Heart left ventricle (tissue), 13 donors: ENCODE measurements at regions not wholly inside any gene's neighbourhood (a gene's known extent, or its start where the extent isn't known, plus 50 kb on each side); places are given as distances from the start of the nearest gene placed in this dataset.

Source experiments
- POLR2A ChIP-seq, 2 donors: fragments of 450-650 bp; IDR thresholded peaks; one replicate each; pipeline ENCODE4 v1.6.1; 2017; ENCODE audit warnings: antibody characterized with exemption in 2 of 2, mild to moderate bottlenecking in 2 of 2, moderate library complexity in 2 of 2
- TF ChIP-seq, protein P1 (sequence below), 12 donors: fragments of 200-600 bp; sonication (generic) in 4 of 12; IDR thresholded peaks; one replicate each; pipeline versions ENCODE4 v1.5.0 to v1.8.0; 2018 to 2022; ENCODE audit warnings: antibody characterized with exemption in 12 of 12, mild to moderate bottlenecking in 5 of 12
- donor health status: ischemic (EF 13 %, LVEDD 7.1; RV severe dilation, severe dysfunction).
- donor health status: DM: no; HTN: yes; CAD: no.
- donor health status: DM: no; HTN: no; CAD: no.
- donor health status: ischemic (EF 25% LVEDD 6.9; RV normal size, moderate dysfunction).
- donor health status: ischemic (EF 25% LVEDD 5.7; RV mildly dilated, moderate dysfunction).
- donor health status: ischemic (EF 35%, LVEDD 5.7; RV mildly dilated, moderate dysfunction).
- donor health status: nonischemic (EF 11% LVEDD 7.7; RV severe dilation, severe dysfunction).
- donor health status: DM: yes; HTN: yes; CAD: no.
- donor health status: PGD.
- donor health status: ischemic (EF 29% LVEDD 5.4; RV normal size, mild dysfunction).
- donor health status: nonischemic (EF 23%, LVEDD 6.1; RV moderate dilation, normal function).

DNA sequence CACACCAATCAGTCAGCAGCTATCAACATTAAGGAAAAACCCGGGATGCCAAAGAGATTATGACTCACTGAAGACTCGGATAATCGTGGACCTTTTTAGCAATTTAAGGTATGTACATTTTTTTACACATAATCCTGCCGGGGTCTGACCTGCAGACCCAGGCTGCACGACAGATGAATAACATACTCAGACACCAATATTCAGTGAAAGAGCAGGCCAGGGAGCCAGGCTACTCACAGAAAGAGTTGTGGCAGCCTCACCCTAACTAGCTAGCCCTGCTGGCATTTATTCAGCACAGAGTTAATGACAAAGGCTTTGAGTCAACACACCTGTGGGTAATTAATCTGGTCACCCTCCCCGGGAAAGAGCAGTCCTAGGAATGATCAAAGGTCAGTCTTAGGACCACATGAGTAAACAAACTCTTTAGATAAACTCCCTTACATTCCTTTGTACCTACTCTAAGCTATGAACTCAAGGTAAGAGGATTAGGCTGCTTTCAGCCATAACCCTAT lies 727.5 kb downstream of the TBL1XR1 start:
- TF ChIP-seq, protein P1, sequence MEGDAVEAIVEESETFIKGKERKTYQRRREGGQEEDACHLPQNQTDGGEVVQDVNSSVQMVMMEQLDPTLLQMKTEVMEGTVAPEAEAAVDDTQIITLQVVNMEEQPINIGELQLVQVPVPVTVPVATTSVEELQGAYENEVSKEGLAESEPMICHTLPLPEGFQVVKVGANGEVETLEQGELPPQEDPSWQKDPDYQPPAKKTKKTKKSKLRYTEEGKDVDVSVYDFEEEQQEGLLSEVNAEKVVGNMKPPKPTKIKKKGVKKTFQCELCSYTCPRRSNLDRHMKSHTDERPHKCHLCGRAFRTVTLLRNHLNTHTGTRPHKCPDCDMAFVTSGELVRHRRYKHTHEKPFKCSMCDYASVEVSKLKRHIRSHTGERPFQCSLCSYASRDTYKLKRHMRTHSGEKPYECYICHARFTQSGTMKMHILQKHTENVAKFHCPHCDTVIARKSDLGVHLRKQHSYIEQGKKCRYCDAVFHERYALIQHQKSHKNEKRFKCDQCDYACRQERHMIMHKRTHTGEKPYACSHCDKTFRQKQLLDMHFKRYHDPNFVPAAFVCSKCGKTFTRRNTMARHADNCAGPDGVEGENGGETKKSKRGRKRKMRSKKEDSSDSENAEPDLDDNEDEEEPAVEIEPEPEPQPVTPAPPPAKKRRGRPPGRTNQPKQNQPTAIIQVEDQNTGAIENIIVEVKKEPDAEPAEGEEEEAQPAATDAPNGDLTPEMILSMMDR (IDR thresholded peaks at IDR 0.05), result no peak
- no peak for TF ChIP-seq POLR2A (IDR thresholded peaks at IDR 0.05)
